ENCODE measurements at regions not wholly inside any gene's neighbourhood (a gene's known extent, or its start where the extent isn't known, plus 50 kb on each side); places are given as distances from the start of the nearest gene placed in this dataset.
"Not testable (repeated sequence)": the region's sequence is repeated elsewhere in the genome, so short reads cannot be mapped to it uniquely, and the experiment has no call there.

DNA sequence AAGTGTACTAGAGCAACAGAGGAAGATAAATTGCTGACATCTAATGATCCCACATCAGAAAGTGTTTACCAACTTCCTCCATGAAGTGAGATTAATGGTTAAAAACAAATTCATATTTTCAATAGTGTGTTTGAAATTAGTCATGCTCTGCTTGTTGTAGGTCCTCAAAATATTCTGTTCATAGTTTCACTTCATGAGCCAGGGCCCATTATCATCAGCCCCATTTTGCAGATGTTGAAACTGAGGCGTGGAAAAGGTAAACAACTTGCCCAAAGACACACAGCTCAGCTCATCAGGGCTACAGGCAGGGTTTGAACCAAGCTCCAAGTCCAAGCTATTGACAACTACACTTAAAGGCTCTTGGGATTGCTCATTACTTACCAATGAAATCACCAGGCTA lies 103.5 kb upstream of the PPARGC1A start:
- Mint-ChIP-seq H3K36me3 (no peaks in the 10 kb centered on the region), H3K27me3 (no peaks in the 10 kb centered on the region), H3K9me3 (peaks cover 3% of the 10 kb centered on the region), H3K27ac (no peak overlapping the region), H3K4me1 (no peaks in the 10 kb centered on the region), H3K4me3 (no peak overlapping the region)
- no peak for ATAC-seq

DNA sequence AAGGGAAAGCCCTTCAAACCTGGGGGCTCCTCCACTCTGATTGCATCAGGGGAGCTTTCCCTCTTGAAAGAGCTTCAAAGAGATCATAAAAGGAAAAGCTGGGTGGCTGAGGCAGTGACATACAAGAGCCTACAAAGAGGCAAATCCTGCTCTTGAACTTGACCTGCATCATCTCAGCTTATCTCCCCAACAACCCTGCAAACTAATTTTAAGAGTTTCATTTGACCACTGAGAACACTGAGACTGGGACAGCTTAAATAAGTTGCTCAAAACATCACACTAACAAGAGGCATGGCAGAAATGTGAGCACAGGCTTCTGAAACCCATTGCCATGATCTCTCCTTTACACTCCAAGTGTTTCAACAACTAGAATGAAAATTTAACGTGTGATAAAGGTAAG lies 101.6 kb upstream of the PPARGC1A start:
- no peaks in the 10 kb centered on the region for H3K27me3 Mint-ChIP-seq
- peaks cover 5% of the 10 kb centered on the region for H3K9me3 Mint-ChIP-seq
- H3K4me3 Mint-ChIP-seq, result no peak overlapping the region
- H3K36me3 Mint-ChIP-seq, result no peaks in the 10 kb centered on the region
- no peaks in the 10 kb centered on the region for H3K4me1 Mint-ChIP-seq
- no peak overlapping the region for H3K27ac Mint-ChIP-seq
- no peak for ATAC-seq

DNA sequence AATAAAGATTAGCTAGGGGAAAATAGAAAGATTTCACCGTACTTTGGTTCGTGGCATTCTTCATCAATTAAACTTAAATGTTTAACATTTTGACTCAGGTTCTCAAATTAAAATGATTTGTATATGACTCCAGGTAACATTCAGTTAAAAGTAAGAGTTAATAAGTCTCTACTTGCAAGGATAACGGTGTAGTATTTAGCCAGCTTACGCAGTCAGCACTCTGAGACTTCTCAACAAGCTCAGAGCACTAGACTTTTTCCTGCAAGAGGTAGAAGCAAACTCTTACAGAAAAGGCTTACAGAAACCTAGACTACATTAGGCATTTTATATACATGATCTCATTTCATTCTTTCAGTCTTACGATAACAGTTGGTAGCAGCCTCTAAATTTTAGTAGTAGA lies 96.4 kb upstream of the PPARGC1A start:
- Mint-ChIP-seq H3K27ac (no peak overlapping the region), H3K36me3 (no peaks in the 10 kb centered on the region), H3K4me1 (no peaks in the 10 kb centered on the region), H3K9me3 (peaks cover 2% of the 10 kb centered on the region), H3K27me3 (no peaks in the 10 kb centered on the region), H3K4me3 (no peak overlapping the region)
- ATAC-seq, result no peak

GRCh38 chr4:23981328-23981727 lies 91.5 kb upstream of the PPARGC1A start:
- Mint-ChIP-seq H3K4me1 (no peaks in the 10 kb centered on the region), H3K4me3 (no peak overlapping the region), H3K36me3 (no peaks in the 10 kb centered on the region), H3K9me3 (no peaks in the 10 kb centered on the region), H3K27ac (no peak overlapping the region), H3K27me3 (no peaks in the 10 kb centered on the region)
- no peak for ATAC-seq

DNA sequence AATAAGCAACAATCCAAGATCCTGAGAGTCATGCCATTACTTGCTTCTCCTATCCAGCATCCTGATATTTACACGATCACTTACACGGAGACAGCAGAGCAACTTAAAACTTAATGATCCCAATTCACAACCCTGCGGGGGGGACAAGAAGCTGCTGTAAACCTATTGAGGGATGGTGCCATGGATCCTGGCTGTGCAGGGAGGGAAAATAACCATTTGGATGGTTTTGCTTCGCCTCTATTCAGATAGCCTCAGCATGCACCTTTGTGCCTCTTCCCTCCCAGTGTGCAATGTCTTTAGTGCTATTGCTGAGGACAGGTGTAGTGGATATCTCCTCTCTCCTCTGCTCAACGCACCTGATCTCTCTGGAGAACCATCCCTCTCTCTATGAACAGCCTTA lies 89.7 kb upstream of the PPARGC1A start:
- Mint-ChIP-seq H3K4me3 (no peak overlapping the region), H3K9me3 (no peaks in the 10 kb centered on the region), H3K27me3 (no peaks in the 10 kb centered on the region), H3K4me1 (no peaks in the 10 kb centered on the region), H3K36me3 (no peaks in the 10 kb centered on the region), H3K27ac (no peak overlapping the region)
- no peak for ATAC-seq

DNA sequence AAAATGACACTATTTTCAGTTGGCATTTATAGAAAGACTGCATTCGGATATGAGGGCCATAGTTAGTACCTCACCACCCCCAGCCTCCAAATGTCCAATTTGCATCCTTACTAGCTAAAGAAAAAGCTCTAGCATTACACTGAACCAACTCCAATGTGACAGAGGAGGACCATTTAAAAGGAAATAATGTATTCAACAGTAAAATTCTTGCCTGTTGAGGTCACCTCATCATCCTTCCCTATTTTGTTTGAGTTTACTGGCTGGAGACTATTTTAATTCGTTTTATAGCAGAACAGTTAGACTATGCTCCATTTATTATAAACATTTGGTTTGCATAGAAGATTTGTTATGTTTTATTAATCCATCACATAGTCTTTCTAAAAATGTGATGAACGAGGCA lies 88.2 kb upstream of the PPARGC1A start:
- no peaks in the 10 kb centered on the region for H3K36me3 Mint-ChIP-seq
- H3K27me3 Mint-ChIP-seq, result no peaks in the 10 kb centered on the region
- no peak overlapping the region for H3K27ac Mint-ChIP-seq
- H3K9me3 Mint-ChIP-seq, result no peaks in the 10 kb centered on the region
- no peak overlapping the region for H3K4me3 Mint-ChIP-seq
- no peaks in the 10 kb centered on the region for H3K4me1 Mint-ChIP-seq
- no peak for ATAC-seq

- Mint-ChIP-seq H3K36me3 (no peaks in the 10 kb centered on the region), H3K27me3 (no peaks in the 10 kb centered on the region), H3K4me1 (no peaks in the 10 kb centered on the region), H3K27ac (no peak overlapping the region), H3K4me3 (no peak overlapping the region), H3K9me3 (no peaks in the 10 kb centered on the region)
- ATAC-seq, result no peak
Observed at GRCh38 chr4:23976423-23976822, 86.6 kb upstream of the PPARGC1A start.

DNA sequence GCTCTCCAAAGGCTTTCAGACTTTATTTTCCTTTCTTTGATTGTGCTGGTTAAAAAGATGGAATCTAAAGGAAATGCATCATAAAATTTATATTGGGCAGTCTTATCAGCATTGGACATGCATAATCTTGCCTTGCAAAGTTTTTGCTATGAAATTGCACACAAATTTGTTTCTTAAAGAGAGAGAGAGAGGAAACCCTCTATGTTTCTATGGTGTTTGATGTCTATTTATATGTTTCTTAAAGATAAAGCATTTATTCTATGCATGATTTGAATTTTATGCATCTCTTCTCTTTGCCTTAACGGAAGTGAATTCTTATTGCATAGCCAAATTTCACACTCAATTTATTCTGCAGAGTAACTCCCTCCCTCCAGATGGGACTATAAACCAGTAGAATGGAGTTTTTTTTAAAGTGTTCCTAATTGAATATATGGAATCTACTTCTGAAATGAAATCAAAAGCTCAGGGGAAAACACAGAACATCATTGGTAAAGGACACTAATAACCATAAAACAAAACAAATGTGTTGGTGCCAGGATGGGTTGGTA lies 83.5 kb upstream of the PPARGC1A start:
- no peaks in the 10 kb centered on the region for H3K9me3 Mint-ChIP-seq
- H3K27ac Mint-ChIP-seq, result no peak overlapping the region
- no peaks in the 10 kb centered on the region for H3K27me3 Mint-ChIP-seq
- H3K4me1 Mint-ChIP-seq, result no peaks in the 10 kb centered on the region
- ATAC-seq, result no peak
- no peaks in the 10 kb centered on the region for H3K36me3 Mint-ChIP-seq
- H3K4me3 Mint-ChIP-seq, result no peak overlapping the region

GRCh38 chr4:23972805-23973204 lies 83.0 kb upstream of the PPARGC1A start:
- no peaks in the 10 kb centered on the region for H3K36me3 Mint-ChIP-seq
- H3K27ac Mint-ChIP-seq, result no peak overlapping the region
- H3K9me3 Mint-ChIP-seq, result peaks cover 2% of the 10 kb centered on the region
- no peaks in the 10 kb centered on the region for H3K4me1 Mint-ChIP-seq
- no peaks in the 10 kb centered on the region for H3K27me3 Mint-ChIP-seq
- ATAC-seq, result no peak
- H3K4me3 Mint-ChIP-seq, result no peak overlapping the region

DNA sequence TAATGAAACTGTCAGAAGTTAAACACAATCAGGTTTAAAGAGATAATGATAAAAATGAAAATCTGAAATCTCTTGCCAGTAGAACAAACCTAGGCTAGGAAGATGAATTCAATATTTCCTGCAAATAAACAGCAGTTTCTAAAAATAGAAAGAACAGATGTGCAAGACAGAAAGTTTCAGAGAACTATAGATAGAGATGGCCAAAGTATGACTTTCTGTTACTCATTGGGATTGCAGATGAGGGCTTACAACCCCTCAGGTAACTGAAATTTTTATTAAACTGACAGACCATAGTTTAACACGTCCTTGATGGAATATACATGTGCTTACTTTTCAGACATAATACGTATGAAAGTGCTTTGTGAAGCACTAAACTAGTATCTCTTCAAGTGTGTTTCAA lies 82.3 kb upstream of the PPARGC1A start:
- Mint-ChIP-seq H3K27me3 (no peaks in the 10 kb centered on the region), H3K27ac (no peak overlapping the region), H3K4me3 (no peak overlapping the region), H3K9me3 (peaks cover 2% of the 10 kb centered on the region), H3K36me3 (no peaks in the 10 kb centered on the region), H3K4me1 (no peaks in the 10 kb centered on the region)
- ATAC-seq, result no peak

- H3K4me1 Mint-ChIP-seq, result no peaks in the 10 kb centered on the region
- ATAC-seq, result no peak
- no peaks in the 10 kb centered on the region for H3K36me3 Mint-ChIP-seq
- H3K4me3 Mint-ChIP-seq, result no peak overlapping the region
- no peaks in the 10 kb centered on the region for H3K27me3 Mint-ChIP-seq
- H3K27ac Mint-ChIP-seq, result no peak overlapping the region
- peaks cover 2% of the 10 kb centered on the region for H3K9me3 Mint-ChIP-seq
Observed at GRCh38 chr4:23970201-23970850, 80.5 kb upstream of the PPARGC1A start.

DNA sequence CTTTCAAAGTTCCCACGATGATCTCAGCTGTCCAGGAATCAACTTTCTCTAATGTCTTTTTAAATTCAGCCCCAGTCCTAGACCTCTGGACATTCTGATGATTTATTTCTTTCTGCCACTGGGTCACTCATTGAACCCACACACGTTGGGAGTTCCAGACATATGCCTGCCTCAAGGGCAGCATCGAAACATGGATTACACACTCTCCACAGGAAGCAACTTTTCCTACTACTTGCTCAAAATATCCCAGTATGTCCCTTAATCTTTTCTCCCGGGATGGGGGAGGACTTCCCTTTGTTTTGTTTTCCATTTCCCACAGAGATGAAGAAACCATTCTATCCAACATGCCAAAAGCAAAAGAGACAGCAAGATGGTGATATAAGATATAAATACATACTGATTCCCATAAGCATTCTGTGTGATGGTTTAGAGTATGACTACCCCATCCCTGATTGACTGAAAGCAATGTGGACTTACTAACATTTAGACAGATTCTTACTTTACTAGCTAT lies 79.8 kb upstream of the PPARGC1A start:
- no peaks in the 10 kb centered on the region for H3K4me1 Mint-ChIP-seq
- peaks cover 2% of the 10 kb centered on the region for H3K9me3 Mint-ChIP-seq
- no peak overlapping the region for H3K4me3 Mint-ChIP-seq
- no peaks in the 10 kb centered on the region for H3K36me3 Mint-ChIP-seq
- ATAC-seq, result no peak
- no peaks in the 10 kb centered on the region for H3K27me3 Mint-ChIP-seq
- no peak overlapping the region for H3K27ac Mint-ChIP-seq

GRCh38 chr4:23967281-23967680 lies 77.4 kb upstream of the PPARGC1A start:
- Mint-ChIP-seq H3K27ac (no peak overlapping the region), H3K9me3 (peaks cover 2% of the 10 kb centered on the region), H3K36me3 (no peaks in the 10 kb centered on the region), H3K4me1 (no peaks in the 10 kb centered on the region), H3K27me3 (no peaks in the 10 kb centered on the region), H3K4me3 (no peak overlapping the region)
- ATAC-seq, result no peak

DNA sequence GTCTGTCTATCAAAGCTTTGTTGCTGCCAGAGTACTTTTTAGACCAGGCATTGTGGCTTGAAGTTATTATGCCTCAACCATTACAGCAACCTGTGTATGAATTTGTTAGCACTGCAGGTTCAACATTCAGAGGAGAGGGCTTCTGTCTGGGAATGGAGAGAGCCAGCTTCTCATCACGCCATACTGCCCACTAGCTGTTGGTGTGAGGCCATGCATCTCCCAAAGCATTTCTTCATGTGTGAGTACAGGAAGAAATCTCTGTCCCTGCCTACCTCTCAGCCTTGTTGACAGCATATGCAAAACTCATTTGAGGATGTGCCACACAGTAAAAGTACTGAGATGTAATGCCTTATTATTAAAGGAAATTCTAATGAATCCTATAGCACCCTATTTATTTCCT lies 76.9 kb upstream of the PPARGC1A start:
- H3K36me3 Mint-ChIP-seq, result no peaks in the 10 kb centered on the region
- H3K9me3 Mint-ChIP-seq, result peaks cover 2% of the 10 kb centered on the region
- no peaks in the 10 kb centered on the region for H3K27me3 Mint-ChIP-seq
- H3K4me1 Mint-ChIP-seq, result no peaks in the 10 kb centered on the region
- H3K4me3 Mint-ChIP-seq, result no peak overlapping the region
- ATAC-seq, result no peak
- H3K27ac Mint-ChIP-seq, result no peak overlapping the region

- H3K9me3 Mint-ChIP-seq, result no peaks in the 10 kb centered on the region
Observed at GRCh38 chr4:23962462-23962861, 72.6 kb upstream of the PPARGC1A start.

DNA sequence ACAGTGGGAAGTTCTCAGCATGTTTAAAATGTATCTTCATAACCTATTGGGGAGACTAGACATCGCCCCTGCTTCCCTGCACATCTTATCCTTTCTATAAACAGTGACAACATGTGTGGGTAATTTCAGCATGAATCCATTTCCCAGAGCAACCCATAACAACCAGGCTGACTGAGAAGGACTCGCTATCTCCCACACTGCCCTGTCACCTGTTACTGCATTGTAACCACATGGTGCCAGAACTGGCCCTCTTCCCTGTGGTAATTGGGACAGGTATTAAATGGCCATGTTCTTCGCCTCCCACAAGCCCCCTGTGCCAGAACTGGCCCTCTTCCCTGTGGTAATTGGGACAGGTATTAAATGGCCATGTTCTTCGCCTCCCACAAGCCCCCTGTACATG lies 71.5 kb upstream of the PPARGC1A start:
- ATAC-seq, H3K36me3 Mint-ChIP-seq, H3K27ac Mint-ChIP-seq, H3K4me3 Mint-ChIP-seq, H3K27me3 Mint-ChIP-seq, H3K4me1 Mint-ChIP-seq, H3K9me3 Mint-ChIP-seq: not testable (repeated sequence)

More at GRCh38 chr4:23962462-23962861, 72.6 kb upstream of the PPARGC1A start:
- H3K4me3 Mint-ChIP-seq, result no peak overlapping the region
- no peaks in the 10 kb centered on the region for H3K36me3 Mint-ChIP-seq
- no peak overlapping the region for H3K27ac Mint-ChIP-seq
- H3K27me3 Mint-ChIP-seq, result no peaks in the 10 kb centered on the region
- ATAC-seq, result no peak
- H3K4me1 Mint-ChIP-seq, result no peaks in the 10 kb centered on the region

Measured in stimulated activated memory B cell treated with anti-CD40 and anti-IgM and Interleukin-4, amounts not matched to agents 10 μg/mL and 1 μg/mL and 100 μg/mL, for 72 hours (primary cell).